HG02798 (cell line): ENCODE measurements at regions not wholly inside any gene's neighbourhood (a gene's known extent, or its start where the extent isn't known, plus 50 kb on each side); places are given as distances from the start of the nearest gene placed in this dataset.

ENCODE experiments used
- ATAC-seq: cut with Tn5 transposase; IDR thresholded peaks from one replicate; pipeline ENCODE4 v1.9.1; 2021; ENCODE audit warnings: mild to moderate bottlenecking; ENCODE audit not compliant: unreplicated experiment, poor library complexity

GRCh38 chr6:138038142-138038870 is 68.9 kb downstream of the PERP start:
- no peak for ATAC-seq
